Keratinocyte (primary cell): ENCODE measurements at regions not wholly inside any gene's neighbourhood (a gene's known extent, or its start where the extent isn't known, plus 50 kb on each side); places are given as distances from the start of the nearest gene placed in this dataset.

Source experiments
- DNase-seq: peaks from one replicate; pipeline ENCODE4 v3.0.0-alpha.2; 2011; ENCODE audit warnings: low read depth, missing footprints, low spot score
- FAIRE-seq: peaks from 2 replicates; lab custom pipeline; 2011; peaks lifted over from hg19 to GRCh38; lab: Jason Lieb, UNC
- H2AFZ ChIP-seq: 2 replicates; pipeline ENCODE4 v1.6.0; 2012; ENCODE audit warnings: low read length, control low read depth, inconsistent platforms; ENCODE audit not compliant: control insufficient read depth
- H3K27ac ChIP-seq: 2 replicates; pipeline ENCODE4 v1.5.1; 2011; ENCODE audit warnings: low read length; ENCODE audit not compliant: control insufficient read depth, insufficient read depth
- H3K27me3 ChIP-seq: 3 replicates; pipeline ENCODE4 v1.6.0; 2011; ENCODE audit warnings: low read length; ENCODE audit not compliant: control insufficient read depth, insufficient read depth; ENCODE audit errors: extremely low read depth
- H3K36me3 ChIP-seq, 2 experiments: 2 replicates in 1 of 2; 3 replicates in 1 of 2; pipeline ENCODE4 v1.5.1; 2011; ENCODE audit warnings: low read length in 2 of 2, mild to moderate bottlenecking in 1 of 2; ENCODE audit not compliant: control insufficient read depth in 2 of 2, insufficient read depth in 2 of 2; ENCODE audit errors: extremely low read depth in 1 of 2
- H3K4me1 ChIP-seq: 3 replicates; pipeline ENCODE4 v1.5.1; 2011; ENCODE audit warnings: low read length; ENCODE audit not compliant: control insufficient read depth, insufficient read depth; ENCODE audit errors: extremely low read depth
- H3K4me2 ChIP-seq: 3 replicates; pipeline ENCODE4 v1.6.0; 2011; ENCODE audit warnings: low read depth, low read length; ENCODE audit not compliant: control insufficient read depth, insufficient read depth; ENCODE audit errors: extremely low read depth
- H3K4me3 ChIP-seq, 3 experiments: fragments of 200-600 bp in 1 of 3; sonication (generic) in 1 of 3; 2 replicates in 2 of 3; 3 replicates in 1 of 3; pipeline ENCODE4 v1.5.1; 2011 to 2016; ENCODE audit warnings: low read length in 3 of 3, mild to moderate bottlenecking in 3 of 3, control low read depth in 2 of 3, inconsistent platforms in 1 of 3, low read depth in 1 of 3, mixed read lengths in 1 of 3, mixed run types in 1 of 3, moderate library complexity in 1 of 3; ENCODE audit not compliant: control insufficient read depth in 2 of 3, insufficient read depth in 2 of 3; ENCODE audit errors: extremely low read depth in 1 of 3
- H3K79me2 ChIP-seq: 2 replicates; pipeline ENCODE4 v1.6.0; 2012; ENCODE audit warnings: low read length; ENCODE audit not compliant: control insufficient read depth, insufficient read depth
- H3K9ac ChIP-seq: 3 replicates; pipeline ENCODE4 v1.6.0; 2011; ENCODE audit warnings: low read length; ENCODE audit not compliant: control insufficient read depth, insufficient read depth; ENCODE audit errors: extremely low read depth
- H3K9me1 ChIP-seq: 3 replicates; pipeline ENCODE4 v1.6.0; 2011; ENCODE audit warnings: low read length; ENCODE audit not compliant: control insufficient read depth, insufficient read depth; ENCODE audit errors: extremely low read depth
- H3K9me3 ChIP-seq: 2 replicates; pipeline ENCODE4 v1.5.1; 2012; ENCODE audit warnings: low read depth, low read length; ENCODE audit not compliant: control insufficient read depth
- H4K20me1 ChIP-seq: 3 replicates; pipeline ENCODE4 v1.6.0; 2011; ENCODE audit warnings: low read length; ENCODE audit not compliant: control insufficient read depth, insufficient read depth; ENCODE audit errors: extremely low read depth
- CTCF ChIP-seq, 3 experiments: IDR thresholded peaks in 1 of 3; conservative IDR thresholded peaks in 1 of 3; optimal IDR thresholded peaks in 1 of 3; 2 replicates in 2 of 3; 3 replicates in 1 of 3; pipeline versions ENCODE3 to v1.5.1; 2011; ENCODE audit warnings: low read length in 3 of 3, mild to moderate bottlenecking in 3 of 3, moderate library complexity in 2 of 3, control low read depth in 1 of 3, inconsistent platforms in 1 of 3; ENCODE audit not compliant: insufficient read depth in 2 of 3; ENCODE audit errors: extremely low read depth in 1 of 3
- EZH2 ChIP-seq: IDR thresholded peaks from one replicate; pipeline ENCODE4 v1.6.1; 2012; ENCODE audit warnings: inconsistent platforms, mild to moderate bottlenecking, low read length, moderate library complexity
- dilution Hi-C: fragments of 300-500 bp; cut with MboI; formaldehyde crosslinking; loops from one replicate; pipeline ENCODE4 v1.7.0; 2020; ENCODE audit warnings: low sequenced_read_pairs; ENCODE audit not compliant: extremely low pct_ligation_motif_present

- H3K79me2 ChIP-seq = no peaks in the 10 kb centered on the region
- DNase-seq = no peak
- dilution Hi-C loops = no loop called here
- no peaks in the 10 kb centered on the region for H3K9me1 ChIP-seq
- H3K27ac ChIP-seq = no peak overlapping the region
- TF ChIP-seq EZH2 = no peak
- no peak for TF ChIP-seq CTCF (optimal IDR thresholded peaks at IDR 0.05 in 1 of 3, IDR thresholded peaks at IDR 0.05 in 1 of 3, conservative IDR thresholded peaks at IDR 0.05 in 1 of 3; ENCODE audit: extremely low read depth in 1 of 3, insufficient read depth in 2 of 3, low read length in 3 of 3)
- no peak overlapping the region for H3K4me2 ChIP-seq
- FAIRE-seq = no peak
- H2AFZ ChIP-seq = no peak overlapping the region
- no peaks in the 10 kb centered on the region for H3K9me3 ChIP-seq
- no peaks in the 10 kb centered on the region for H3K27me3 ChIP-seq
- H3K4me1 ChIP-seq = no peaks in the 10 kb centered on the region
- no peaks in the 10 kb centered on the region for H3K36me3 ChIP-seq
- no peaks in the 10 kb centered on the region for H4K20me1 ChIP-seq
- no peak overlapping the region for H3K9ac ChIP-seq
- no peak overlapping the region for H3K4me3 ChIP-seq
Observed at GRCh38 chr5:144013816-144014215, 156.6 kb downstream of the YIPF5 start.

- no peak for FAIRE-seq
- H2AFZ ChIP-seq = no peak overlapping the region
- H3K27me3 ChIP-seq = no peaks in the 10 kb centered on the region
- no peak overlapping the region for H3K4me3 ChIP-seq
- no peak overlapping the region for H3K4me2 ChIP-seq
- no peaks in the 10 kb centered on the region for H3K9me1 ChIP-seq
- no peaks in the 10 kb centered on the region for H4K20me1 ChIP-seq
- no peaks in the 10 kb centered on the region for H3K4me1 ChIP-seq
- dilution Hi-C loops = no loop called here
- no peak overlapping the region for H3K9ac ChIP-seq
- no peak for DNase-seq
- H3K36me3 ChIP-seq = no peaks in the 10 kb centered on the region
- H3K9me3 ChIP-seq = no peaks in the 10 kb centered on the region
- H3K79me2 ChIP-seq = no peaks in the 10 kb centered on the region
- H3K27ac ChIP-seq = no peak overlapping the region
- no peak for TF ChIP-seq CTCF (optimal IDR thresholded peaks at IDR 0.05 in 1 of 3, IDR thresholded peaks at IDR 0.05 in 1 of 3, conservative IDR thresholded peaks at IDR 0.05 in 1 of 3; ENCODE audit: extremely low read depth in 1 of 3, insufficient read depth in 2 of 3, low read length in 3 of 3)
- no peak for TF ChIP-seq EZH2
Observed at GRCh38 chr5:144015961-144016360, 154.5 kb downstream of the YIPF5 start.
